Activated CD4-positive, alpha-beta memory T cell treated with anti-CD3 and anti-CD28 coated beads for 36 hours (primary cell): ENCODE measurements at regions not wholly inside any gene's neighbourhood (a gene's known extent, or its start where the extent isn't known, plus 50 kb on each side); places are given as distances from the start of the nearest gene placed in this dataset.
A peak's percentile ranks its signal among the peaks of the same experiment; 100 is the strongest.

Experiments used
- CTCF ChIA-PET: fragments of 350-600 bp; sonication (Branson Sonifier 250); formaldehyde crosslinking; loops from one replicate; lab custom pipeline; 2021; ENCODE audit warnings: antibody characterized with exemption, inconsistent platforms; lab: Charles Lee
- POLR2A ChIA-PET: fragments of 350-600 bp; sonication (Branson Sonifier 250); formaldehyde crosslinking; loops from one replicate; lab custom pipeline; 2021; ENCODE audit warnings: antibody characterized with exemption; lab: Charles Lee
- DNase-seq: peaks from one replicate; pipeline ENCODE4 v3.0.0-alpha.2; 2020
- H3K27ac Mint-ChIP-seq: one replicate; pipeline ENCODE4 v1.8.0; 2021; ENCODE audit warnings: mixed read lengths
- H3K27me3 Mint-ChIP-seq: one replicate; pipeline ENCODE4 v1.8.0; 2021; ENCODE audit warnings: mixed read lengths
- H3K36me3 Mint-ChIP-seq: one replicate; pipeline ENCODE4 v1.8.0; 2021; ENCODE audit warnings: mixed read lengths
- H3K4me1 Mint-ChIP-seq: one replicate; pipeline ENCODE4 v1.8.0; 2021; ENCODE audit warnings: low read depth, mixed read lengths
- H3K4me3 Mint-ChIP-seq: one replicate; pipeline ENCODE4 v1.8.0; 2021; ENCODE audit warnings: mild to moderate bottlenecking, mixed read lengths
- H3K9me3 Mint-ChIP-seq: one replicate; pipeline ENCODE4 v1.8.0; 2021; ENCODE audit warnings: mixed read lengths
- intact Hi-C: fragments of 100-400 bp; cut with micrococcal nuclease; formaldehyde crosslinking; loops from one replicate; pipeline ENCODE4 v1.15.1; 2023

- H3K27ac Mint-ChIP-seq = peak overlapping the region; percentile 78
- peaks cover 7% of the 10 kb centered on the region for H3K36me3 Mint-ChIP-seq
- POLR2A ChIA-PET = interaction anchor here (0.6 to 1.0 kb wide), 2 partner anchors 29 to 73 kb away, joined by 3 to 4 read pairs; no protein-coding TSS in a partner anchor
- DNase-seq = peak; percentile 89
- H3K27me3 Mint-ChIP-seq = no peaks in the 10 kb centered on the region
- CTCF ChIA-PET = interaction anchor here (1.2 kb wide), 1 partner anchor 642 kb away, joined by 3 read pairs; no protein-coding TSS in a partner anchor
- H3K4me1 Mint-ChIP-seq = peaks cover 59% of the 10 kb centered on the region
- H3K4me3 Mint-ChIP-seq = no peak overlapping the region
- H3K9me3 Mint-ChIP-seq = peaks cover 4% of the 10 kb centered on the region
- intact Hi-C loops = loop anchor here (1.0 to 2.0 kb wide), 4 partner anchors 29 to 326 kb away; no protein-coding TSS in a partner anchor
Observed at GRCh38 chr14:97380539-97380941, 583.4 kb downstream of the VRK1 start.

- Mint-ChIP-seq H3K27me3 (no peaks in the 10 kb centered on the region), H3K27ac (peak overlapping the region; percentile 61), H3K9me3 (peaks cover 4% of the 10 kb centered on the region), H3K4me3 (no peak overlapping the region), H3K4me1 (peaks cover 54% of the 10 kb centered on the region), H3K36me3 (peaks cover 7% of the 10 kb centered on the region)
- POLR2A ChIA-PET = interaction anchor here (0.6 kb wide), 1 partner anchor 27 kb away, joined by 4 read pairs; no protein-coding TSS in a partner anchor
- CTCF ChIA-PET = interaction anchor here (1.2 kb wide), 1 partner anchor 641 kb away, joined by 3 read pairs; no protein-coding TSS in a partner anchor
- intact Hi-C loops = loop anchor here (2.0 kb wide), 1 partner anchor 325 kb away; no protein-coding TSS in a partner anchor
- peak; percentile 31 for DNase-seq
Observed at GRCh38 chr14:97381309-97381708, 584.1 kb downstream of the VRK1 start.

GRCh38 chr14:97382616-97383226, 585.5 kb downstream of the VRK1 start:
- no peak overlapping the region for H3K27ac Mint-ChIP-seq
- peaks cover 59% of the 10 kb centered on the region for H3K4me1 Mint-ChIP-seq
- ChIA-PET CTCF (interaction anchor here (0.5 kb wide), 1 partner anchor 26 kb away, joined by 3 read pairs; no protein-coding TSS in a partner anchor), POLR2A (no interaction called here)
- intact Hi-C loops = no loop called here
- H3K9me3 Mint-ChIP-seq = peaks cover 4% of the 10 kb centered on the region
- no peak overlapping the region for H3K4me3 Mint-ChIP-seq
- peaks cover 7% of the 10 kb centered on the region for H3K36me3 Mint-ChIP-seq
- no peaks in the 10 kb centered on the region for H3K27me3 Mint-ChIP-seq
- no peak for DNase-seq

- POLR2A ChIA-PET = no interaction called here
- no peak for DNase-seq
- peaks cover 7% of the 10 kb centered on the region for H3K36me3 Mint-ChIP-seq
- H3K4me3 Mint-ChIP-seq = no peak overlapping the region
- peaks cover 30% of the 10 kb centered on the region for H3K4me1 Mint-ChIP-seq
- intact Hi-C loops = no loop called here
- H3K27me3 Mint-ChIP-seq = no peaks in the 10 kb centered on the region
- H3K9me3 Mint-ChIP-seq = peaks cover 4% of the 10 kb centered on the region
- CTCF ChIA-PET = interaction anchor here (0.6 kb wide), 2 partner anchors 106 to 880 kb away, joined by 3 read pairs; no protein-coding TSS in a partner anchor
- H3K27ac Mint-ChIP-seq = no peak overlapping the region
Observed at GRCh38 chr14:97385727-97386126, 588.5 kb downstream of the VRK1 start.

GRCh38 chr14:97387252-97387874, 590.2 kb downstream of the VRK1 start:
- H3K9me3 Mint-ChIP-seq = no peaks in the 10 kb centered on the region
- H3K36me3 Mint-ChIP-seq = no peaks in the 10 kb centered on the region
- POLR2A ChIA-PET = no interaction called here
- intact Hi-C loops = no loop called here
- peaks cover 14% of the 10 kb centered on the region for H3K4me1 Mint-ChIP-seq
- CTCF ChIA-PET = no interaction called here
- DNase-seq = peak; percentile 27
- H3K27ac Mint-ChIP-seq = peak overlapping the region; percentile 61
- no peaks in the 10 kb centered on the region for H3K27me3 Mint-ChIP-seq
- H3K4me3 Mint-ChIP-seq = peak overlapping the region; percentile 24

- POLR2A ChIA-PET = no interaction called here
- intact Hi-C loops = no loop called here
- H3K4me3 Mint-ChIP-seq = no peak overlapping the region
Observed at GRCh38 chr14:97388408-97388807, 591.2 kb downstream of the VRK1 start.

GRCh38 chr14:97390096-97390724, 593.0 kb downstream of the VRK1 start:
- POLR2A ChIA-PET = no interaction called here

More at GRCh38 chr14:97388408-97388807, 591.2 kb downstream of the VRK1 start:
- DNase-seq = no peak
- no peaks in the 10 kb centered on the region for H3K36me3 Mint-ChIP-seq
- peaks cover 14% of the 10 kb centered on the region for H3K4me1 Mint-ChIP-seq
- CTCF ChIA-PET = no interaction called here
- no peaks in the 10 kb centered on the region for H3K27me3 Mint-ChIP-seq
- no peaks in the 10 kb centered on the region for H3K9me3 Mint-ChIP-seq
- no peak overlapping the region for H3K27ac Mint-ChIP-seq

GRCh38 chr14:97393244-97393643, 596.1 kb downstream of the VRK1 start:
- DNase-seq = no peak
- H3K36me3 Mint-ChIP-seq = no peaks in the 10 kb centered on the region
- intact Hi-C loops = no loop called here
- peaks cover 2% of the 10 kb centered on the region for H3K4me1 Mint-ChIP-seq
- H3K4me3 Mint-ChIP-seq = no peak overlapping the region
- ChIA-PET POLR2A (no interaction called here), CTCF (no interaction called here)
- H3K27me3 Mint-ChIP-seq = no peaks in the 10 kb centered on the region
- H3K27ac Mint-ChIP-seq = no peak overlapping the region
- no peaks in the 10 kb centered on the region for H3K9me3 Mint-ChIP-seq

More at GRCh38 chr14:97390096-97390724, 593.0 kb downstream of the VRK1 start:
- Mint-ChIP-seq H3K27ac (no peak overlapping the region), H3K36me3 (no peaks in the 10 kb centered on the region), H3K9me3 (no peaks in the 10 kb centered on the region), H3K27me3 (no peaks in the 10 kb centered on the region), H3K4me3 (no peak overlapping the region), H3K4me1 (peaks cover 14% of the 10 kb centered on the region)
- intact Hi-C loops = no loop called here
- no peak for DNase-seq
- CTCF ChIA-PET = no interaction called here

GRCh38 chr14:97395068-97395467, 597.9 kb downstream of the VRK1 start:
- no peak overlapping the region for H3K4me3 Mint-ChIP-seq
- CTCF ChIA-PET = no interaction called here

GRCh38 chr14:97401714-97402113, 604.5 kb downstream of the VRK1 start:
- ChIA-PET CTCF (no interaction called here), POLR2A (no interaction called here)
- peaks cover 6% of the 10 kb centered on the region for H3K4me1 Mint-ChIP-seq
- no peaks in the 10 kb centered on the region for H3K36me3 Mint-ChIP-seq
- intact Hi-C loops = loop anchor here (10.0 kb wide), 1 partner anchor 773 kb away; no protein-coding TSS in a partner anchor
- H3K4me3 Mint-ChIP-seq = no peak overlapping the region
- DNase-seq = no peak
- no peaks in the 10 kb centered on the region for H3K27me3 Mint-ChIP-seq
- H3K9me3 Mint-ChIP-seq = peaks cover 6% of the 10 kb centered on the region
- H3K27ac Mint-ChIP-seq = no peak overlapping the region

More at GRCh38 chr14:97395068-97395467, 597.9 kb downstream of the VRK1 start:
- DNase-seq = no peak
- no peak overlapping the region for H3K27ac Mint-ChIP-seq
- no peaks in the 10 kb centered on the region for H3K36me3 Mint-ChIP-seq
- H3K27me3 Mint-ChIP-seq = no peaks in the 10 kb centered on the region
- POLR2A ChIA-PET = no interaction called here
- H3K4me1 Mint-ChIP-seq = peaks cover 2% of the 10 kb centered on the region
- H3K9me3 Mint-ChIP-seq = peaks cover 3% of the 10 kb centered on the region
- intact Hi-C loops = no loop called here

- Mint-ChIP-seq H3K4me1 (peaks cover 9% of the 10 kb centered on the region), H3K9me3 (peaks cover 6% of the 10 kb centered on the region), H3K4me3 (no peak overlapping the region), H3K27me3 (no peaks in the 10 kb centered on the region), H3K27ac (no peak overlapping the region), H3K36me3 (no peaks in the 10 kb centered on the region)
- CTCF ChIA-PET = no interaction called here
- no peak for DNase-seq
- POLR2A ChIA-PET = no interaction called here
- intact Hi-C loops = loop anchor here (10.0 kb wide), 1 partner anchor 773 kb away; no protein-coding TSS in a partner anchor
Observed at GRCh38 chr14:97402279-97402678, 605.1 kb downstream of the VRK1 start.
